SH-SY5Y (cell line): ENCODE measurements at regions not wholly inside any gene's neighbourhood (a gene's known extent, or its start where the extent isn't known, plus 50 kb on each side); places are given as distances from the start of the nearest gene placed in this dataset.

Source experiments
- GATA2 ChIP-seq: IDR thresholded peaks from 2 replicates; pipeline ENCODE4 v1.6.1; 2011; ENCODE audit warnings: mild to moderate bottlenecking, low read depth, low read length
- GATA3 ChIP-seq: IDR thresholded peaks from 2 replicates; pipeline ENCODE4 v1.6.1; 2011; ENCODE audit warnings: low read depth, mild to moderate bottlenecking, low read length, moderate library complexity

DNA sequence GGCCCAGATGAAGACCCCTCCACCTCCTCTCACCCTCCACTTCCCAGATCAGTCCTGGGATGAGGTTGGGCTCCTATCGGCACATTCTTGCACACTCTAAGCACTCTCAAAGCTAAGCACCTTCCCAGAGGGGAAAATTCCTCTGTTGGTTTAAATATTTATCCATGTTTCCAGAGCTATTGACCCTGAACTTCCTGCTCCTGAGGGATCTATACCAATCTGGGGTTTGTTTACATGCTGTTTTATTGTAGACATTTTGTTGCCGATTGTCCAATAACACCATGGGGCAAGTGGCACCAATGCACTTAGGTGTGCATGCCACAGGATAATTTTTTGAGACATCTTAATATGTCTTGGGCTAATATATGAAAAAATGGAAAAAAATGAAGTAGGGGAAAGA, 476.2 kb downstream of the SLC4A3 start:
- TF ChIP-seq GATA3 (no peak), GATA2 (no peak)
